SK-MEL-5 (cell line): ENCODE measurements at regions not wholly inside any gene's neighbourhood (a gene's known extent, or its start where the extent isn't known, plus 50 kb on each side); places are given as distances from the start of the nearest gene placed in this dataset.
A peak's percentile ranks its signal among the peaks of the same experiment; 100 is the strongest.
"Not testable (repeated sequence)": the region's sequence is repeated elsewhere in the genome, so short reads cannot be mapped to it uniquely, and the experiment has no call there.

Source experiments
- DNase-seq: peaks from one replicate; pipeline ENCODE4 v3.0.0-alpha.2; 2016; ENCODE audit warnings: low read depth, low spot score
- in situ Hi-C: cut with HindIII; loops from 2 replicates; pipeline ENCODE4 v1.10.0; 2016; ENCODE audit warnings: low sequenced_read_pairs, high pct_unique_total_duplicates, low pct_unique_long_range_greater_than_20kb

DNA sequence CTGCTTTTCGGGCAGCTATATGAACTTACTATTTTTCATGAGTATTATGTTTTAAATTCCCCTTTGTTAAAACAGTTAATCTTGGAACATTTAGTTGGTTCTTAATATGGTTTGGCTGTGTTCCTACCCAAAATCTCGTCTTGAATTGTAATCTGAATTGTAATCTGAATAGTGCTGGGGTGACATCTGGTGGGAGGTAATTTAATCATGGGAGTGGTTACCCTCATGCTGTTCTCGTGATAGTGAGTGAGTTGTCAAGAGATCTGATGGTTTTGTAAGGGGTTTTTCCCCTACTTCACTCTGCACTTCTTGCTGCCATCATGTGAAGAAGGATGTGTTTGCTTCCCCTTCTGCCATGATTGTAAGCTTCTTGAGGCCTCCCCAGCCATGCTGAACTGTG, 305.4 kb upstream of the MAP3K7 start:
- in situ Hi-C loops, result no loop called here

DNA sequence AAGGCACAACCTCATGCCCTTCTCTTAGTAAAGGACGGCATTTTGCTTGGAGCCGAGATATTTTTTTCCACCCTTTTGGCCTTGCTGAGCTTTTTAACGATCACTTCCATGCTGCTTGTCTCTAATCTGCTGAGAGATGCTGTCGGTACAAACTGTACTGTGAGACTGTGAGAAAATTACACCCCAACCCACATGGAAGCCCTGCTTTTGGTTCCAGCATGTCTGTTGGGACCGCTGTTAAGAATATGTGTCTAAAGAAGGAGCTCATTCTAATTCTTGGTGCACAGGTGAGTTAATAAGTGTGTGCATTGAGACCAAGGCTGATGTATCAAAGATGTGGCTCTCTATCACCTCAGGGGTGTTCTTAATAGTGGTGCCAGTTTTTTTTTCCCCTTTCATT, 304.5 kb upstream of the MAP3K7 start:
- no peak for DNase-seq
- in situ Hi-C loops, result no loop called here

More for the DNA sequence above, 305.4 kb upstream of the MAP3K7 start:
- DNase-seq, result peak; percentile 2

DNA sequence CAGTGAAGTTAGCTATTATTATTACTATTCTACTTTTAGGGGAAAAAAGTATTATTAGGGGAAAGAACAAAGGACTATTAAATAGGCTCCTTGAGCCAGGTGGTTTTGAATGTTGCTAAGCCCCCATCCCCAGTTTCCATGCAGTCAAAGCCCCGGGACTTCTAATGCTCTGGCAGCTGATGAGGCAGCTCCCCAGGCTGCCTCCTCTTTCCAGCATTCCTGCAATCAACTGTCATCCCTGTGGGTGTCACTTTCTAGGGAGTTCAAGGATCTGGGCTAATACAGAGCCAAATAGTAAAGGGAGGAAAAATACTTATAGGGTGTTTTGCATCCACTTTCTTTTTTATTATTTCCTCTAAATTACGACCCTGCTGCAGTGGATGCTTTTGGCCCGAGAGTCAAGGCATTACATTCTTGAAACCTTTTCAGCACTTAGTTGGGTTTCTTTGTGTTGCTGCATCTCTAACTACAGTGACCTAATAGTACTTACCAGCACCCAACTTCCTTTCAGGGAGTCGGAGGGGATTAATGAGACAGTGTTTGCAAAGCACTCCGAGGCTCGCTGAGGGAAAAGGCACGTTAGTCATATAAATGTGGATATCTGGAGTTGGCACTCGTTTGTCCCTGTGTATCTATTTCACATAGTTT, 303.9 kb upstream of the MAP3K7 start:
- no peak for DNase-seq
- in situ Hi-C loops, result no loop called here

DNA sequence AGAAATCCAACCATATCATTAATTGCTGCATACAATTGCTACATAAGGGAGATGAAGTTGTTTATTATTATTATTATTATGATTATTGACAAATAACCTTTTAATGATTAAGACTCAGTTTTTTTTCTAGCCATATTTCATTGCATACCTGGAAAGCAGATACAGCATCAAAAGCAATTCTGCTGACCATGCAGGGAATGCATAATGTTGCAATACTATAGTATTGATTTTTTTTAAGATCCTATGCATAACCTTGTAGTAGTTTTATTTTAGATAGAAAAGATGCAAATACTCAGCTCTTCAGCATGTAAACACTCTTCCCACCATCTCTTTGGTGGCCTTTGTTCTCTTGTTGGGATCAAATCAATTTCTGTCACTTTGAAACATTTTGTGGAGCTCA, 300.9 kb upstream of the MAP3K7 start:
- in situ Hi-C loops, result no loop called here
- DNase-seq, result no peak

DNA sequence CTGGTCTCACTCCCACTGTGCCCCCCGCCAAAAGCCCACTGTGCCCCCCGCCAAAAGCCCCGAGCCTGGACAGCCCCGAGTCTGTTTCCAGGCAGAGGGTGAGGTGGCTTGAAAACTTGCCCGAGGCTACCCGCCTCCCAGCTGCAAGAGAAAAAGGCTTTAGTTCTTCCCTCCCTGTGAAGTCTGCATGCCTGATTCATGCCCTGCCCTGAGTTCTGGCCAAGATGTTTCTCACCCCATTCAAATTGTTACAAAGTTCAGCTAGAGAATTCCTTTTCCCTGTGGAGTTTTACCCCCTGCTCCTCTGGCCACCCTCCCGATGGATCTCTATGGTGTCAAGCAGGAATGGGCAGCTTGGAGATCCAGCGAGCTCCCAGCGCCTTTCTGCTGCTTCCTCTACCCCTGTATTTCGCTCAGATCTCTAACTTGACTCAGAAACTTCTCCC, 298.8 kb upstream of the MAP3K7 start:
- peak; percentile 11 for DNase-seq
- in situ Hi-C loops, result no loop called here

DNA sequence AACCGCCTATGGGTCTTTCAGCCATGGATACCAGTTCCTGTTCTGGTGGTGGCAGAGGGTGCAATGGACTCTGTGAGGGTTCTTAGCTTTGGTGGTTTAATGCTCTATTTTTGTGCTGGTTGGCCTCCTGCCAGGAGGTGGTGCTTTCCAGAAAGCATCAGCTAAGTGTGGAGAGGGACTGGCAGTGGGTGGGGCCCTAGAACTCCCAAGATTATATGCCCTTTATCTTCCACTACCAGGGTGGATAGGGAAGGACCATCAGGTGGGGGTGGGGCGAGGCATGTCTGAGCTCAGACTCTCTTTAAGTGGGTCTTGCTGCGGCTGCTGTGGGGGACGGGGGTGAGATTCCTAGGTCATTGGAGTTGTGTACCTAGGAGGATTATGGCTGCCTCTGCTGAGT, 298.3 kb upstream of the MAP3K7 start:
- in situ Hi-C loops, DNase-seq: not testable (repeated sequence)

DNA sequence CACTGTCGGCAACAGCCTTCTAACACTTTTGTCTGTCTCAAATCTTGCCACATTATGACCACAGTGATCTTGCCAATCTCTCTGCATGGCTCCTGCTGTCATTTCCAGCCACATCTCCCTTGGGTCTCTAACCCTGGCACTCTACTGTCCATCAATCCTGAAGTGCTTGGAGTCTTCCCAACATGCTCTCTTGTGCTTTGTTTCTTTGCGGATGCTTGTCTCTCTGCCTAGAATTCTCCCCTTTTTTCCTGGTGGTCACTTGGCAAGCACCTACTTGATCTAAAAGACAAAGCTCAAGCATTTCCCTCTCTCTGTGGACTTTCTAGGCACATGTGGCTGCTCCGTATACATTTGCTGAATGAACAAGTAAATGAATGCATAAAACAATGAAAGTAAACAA, 290.7 kb upstream of the MAP3K7 start:
- no peak for DNase-seq
- in situ Hi-C loops, result no loop called here

DNA sequence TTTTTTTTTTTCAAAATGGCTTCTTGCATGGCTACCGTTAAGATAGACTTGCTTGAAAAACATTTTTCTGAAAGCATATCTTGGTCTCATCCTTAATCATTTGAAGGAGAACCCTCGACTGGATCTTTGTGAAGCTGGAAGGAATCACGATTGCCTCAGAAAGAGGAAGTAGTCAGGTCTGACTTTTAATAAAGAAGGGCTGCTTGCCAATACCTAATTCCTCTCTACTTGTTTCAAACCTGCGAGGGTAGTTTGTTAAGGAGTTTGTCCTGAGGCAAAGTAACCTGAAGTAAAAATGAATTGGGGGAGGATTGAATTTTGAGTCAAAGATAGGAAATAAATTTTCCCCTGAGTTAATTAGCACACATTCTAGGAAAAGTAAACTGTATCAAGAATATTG, 288.1 kb upstream of the MAP3K7 start:
- in situ Hi-C loops, result no loop called here

DNA sequence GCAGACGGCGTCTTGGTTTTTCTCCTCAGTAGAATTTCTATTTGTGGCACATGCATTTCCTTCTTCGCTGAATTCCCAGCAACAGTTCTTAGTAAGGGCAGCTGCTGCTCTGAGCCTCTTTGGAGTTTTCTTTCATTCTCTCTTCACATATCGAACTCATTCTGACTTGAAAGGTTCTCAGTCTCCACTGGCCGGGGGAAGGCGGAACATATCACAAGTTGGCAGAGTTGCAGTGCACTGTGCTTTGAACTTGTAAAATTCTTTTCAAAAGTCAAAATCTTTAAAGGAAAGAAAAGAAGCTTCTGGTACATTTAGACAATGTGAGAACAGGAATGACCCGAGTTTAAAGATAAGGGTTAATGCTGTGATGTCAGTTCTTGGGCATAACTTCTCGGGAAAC, 286.1 kb upstream of the MAP3K7 start:
- DNase-seq, result no peak
- in situ Hi-C loops, result no loop called here

More for the DNA sequence above, 288.1 kb upstream of the MAP3K7 start:
- no peak for DNase-seq

DNA sequence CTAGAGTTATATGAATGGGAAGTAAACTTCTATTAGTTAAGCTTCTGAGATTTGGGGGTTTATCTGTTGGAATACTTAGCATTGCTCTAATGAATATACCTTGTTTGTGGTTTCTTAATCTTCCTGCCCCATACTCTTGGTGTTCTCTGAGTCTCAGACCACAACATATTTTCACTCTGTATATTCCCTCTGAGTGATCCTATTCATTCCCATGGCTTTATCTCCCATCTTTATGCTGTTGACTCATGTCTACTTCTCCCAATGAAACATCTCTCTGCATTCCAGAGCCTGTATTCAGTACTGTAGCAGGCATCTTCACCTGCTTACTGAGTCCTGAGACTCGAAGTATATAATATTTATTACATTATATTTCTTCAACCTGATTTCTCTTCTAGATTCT, 283.7 kb upstream of the MAP3K7 start:
- in situ Hi-C loops, result no loop called here

DNA sequence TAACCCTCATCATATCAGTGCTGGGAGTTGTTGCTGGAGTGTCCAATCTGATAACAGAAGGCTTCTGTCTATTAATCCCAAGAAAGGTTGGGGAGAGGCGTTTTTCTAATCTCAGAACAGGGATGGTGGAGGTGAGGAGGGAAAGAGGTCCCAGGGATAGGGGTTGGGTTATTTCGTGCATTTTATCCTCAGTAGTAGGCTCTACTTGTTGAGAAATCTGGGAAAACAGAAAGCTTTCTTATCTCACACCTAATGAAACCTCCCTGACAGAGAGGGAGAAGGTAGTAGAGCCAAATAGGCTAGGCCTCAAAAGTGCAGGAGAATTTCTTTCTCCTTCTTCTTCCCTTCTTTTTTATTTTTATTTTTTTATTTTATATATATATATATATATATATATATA, 281.8 kb upstream of the MAP3K7 start:
- in situ Hi-C loops, result no loop called here
- no peak for DNase-seq

More for the DNA sequence above, 283.7 kb upstream of the MAP3K7 start:
- DNase-seq, result no peak

DNA sequence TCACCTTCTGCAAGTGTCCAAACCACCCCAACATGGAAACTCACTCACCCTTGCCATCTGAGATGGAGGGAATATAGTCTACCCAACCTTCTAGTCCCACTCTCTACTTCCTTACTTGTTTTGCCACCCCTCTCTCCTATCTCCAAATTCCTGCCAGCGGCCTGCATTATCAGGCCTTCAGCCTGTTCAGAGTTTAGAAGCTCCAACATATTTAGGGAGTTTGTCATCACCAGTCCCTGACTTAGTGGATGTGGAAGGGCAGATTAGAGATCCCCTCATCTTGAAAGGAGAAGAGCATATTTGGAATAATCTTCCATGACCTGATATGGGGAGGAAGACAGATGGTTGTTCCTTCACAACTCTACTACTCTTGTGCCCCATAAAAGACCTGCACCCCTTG, 281.4 kb upstream of the MAP3K7 start:
- in situ Hi-C loops, result no loop called here
- DNase-seq, result no peak

DNA sequence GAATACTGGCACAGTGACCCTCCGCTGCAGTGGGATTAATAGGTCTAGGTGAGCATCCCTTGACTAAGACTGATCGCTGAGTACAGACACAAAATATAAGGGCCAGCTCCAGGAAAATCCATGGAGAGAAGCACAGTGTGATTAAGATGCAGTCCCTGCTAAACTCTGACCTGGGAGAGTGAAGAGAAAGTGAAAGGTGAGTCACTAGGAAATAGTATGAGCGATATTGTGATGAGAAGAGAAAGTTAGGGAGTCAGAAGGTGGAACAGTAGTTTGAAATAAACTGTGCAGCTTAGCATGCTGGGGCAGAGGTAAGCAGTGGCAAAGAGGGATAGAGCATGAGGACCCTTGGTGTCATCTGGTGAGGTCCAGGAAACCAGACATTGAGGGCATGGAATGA, 278.6 kb upstream of the MAP3K7 start:
- in situ Hi-C loops, result no loop called here

DNA sequence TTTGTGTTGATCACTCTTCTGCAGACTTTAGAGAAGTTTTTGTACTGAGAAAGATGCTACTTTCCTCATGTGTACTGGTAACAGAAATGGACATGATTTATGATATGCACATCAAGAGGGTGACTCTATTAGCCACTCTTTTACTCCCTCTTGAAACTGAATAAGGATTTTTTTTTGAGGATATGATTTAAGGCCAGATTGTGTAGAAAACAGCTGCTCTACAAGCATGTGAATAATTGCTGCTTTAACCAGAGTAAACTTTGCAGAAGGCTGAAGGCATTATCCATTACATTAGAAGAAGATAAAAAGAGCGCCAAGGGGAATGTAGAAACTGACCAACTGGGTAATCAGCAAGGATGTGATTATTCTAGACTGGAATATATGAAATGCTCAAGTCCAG, 276.2 kb upstream of the MAP3K7 start:
- in situ Hi-C loops, result no loop called here

More for the DNA sequence above, 278.6 kb upstream of the MAP3K7 start:
- DNase-seq, result no peak

DNA sequence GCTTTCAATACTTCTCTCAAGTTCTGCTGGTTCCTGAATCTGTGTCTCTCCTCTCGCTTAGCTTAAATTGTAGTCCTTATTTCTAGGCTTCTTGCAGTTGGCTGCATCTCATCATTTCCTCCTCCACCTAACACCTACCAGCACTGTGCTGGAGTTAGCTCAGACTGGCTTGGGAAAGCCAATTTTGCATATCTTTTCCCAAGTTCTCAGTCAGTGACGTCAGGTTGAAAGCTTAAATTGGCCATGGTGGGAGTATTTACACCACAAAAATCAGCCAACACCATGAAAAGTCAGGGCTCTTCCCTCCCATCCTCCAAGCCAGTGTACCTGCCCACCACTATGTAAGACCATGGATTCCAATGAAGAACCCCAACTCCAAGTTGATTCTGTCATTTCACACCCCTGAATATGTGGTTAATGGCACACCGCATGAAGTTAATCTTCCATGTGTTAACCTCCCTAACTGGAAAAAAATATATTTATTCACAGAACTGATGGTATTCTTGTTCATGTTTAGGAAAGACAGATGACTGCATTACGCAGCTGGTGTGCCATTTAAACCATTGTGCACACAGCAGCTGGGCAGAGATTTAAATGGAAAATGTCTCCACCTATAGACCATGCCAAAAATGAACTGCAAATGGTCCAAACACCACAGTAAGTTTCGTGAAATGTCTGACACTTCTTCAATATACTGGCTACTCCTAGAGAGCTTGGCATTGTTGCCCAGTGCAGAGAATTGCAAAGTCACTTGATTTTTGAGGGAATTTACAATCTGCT, 274.1 kb upstream of the MAP3K7 start:
- DNase-seq, result peak; percentile 46
- in situ Hi-C loops, result no loop called here

More for the DNA sequence above, 276.2 kb upstream of the MAP3K7 start:
- DNase-seq, result no peak

DNA sequence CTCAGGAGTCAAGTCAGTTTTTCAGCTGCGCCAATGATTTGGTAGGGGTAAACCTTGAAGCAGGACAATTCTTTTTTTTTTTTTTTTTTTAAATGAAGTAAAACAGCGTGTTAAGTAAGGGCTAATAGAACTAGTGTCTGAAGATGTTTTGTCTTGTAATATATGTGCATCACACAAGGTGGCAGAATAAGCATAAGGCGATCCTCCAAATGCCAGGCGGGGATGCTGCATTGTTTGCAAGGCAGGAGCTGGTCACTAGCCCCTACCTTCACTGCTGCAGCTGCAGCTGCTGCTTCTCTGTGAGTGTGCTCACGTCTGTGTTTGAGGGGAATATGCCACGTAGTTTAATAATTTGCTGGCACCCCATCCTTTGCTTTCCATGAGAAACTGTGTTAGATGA, 272.7 kb upstream of the MAP3K7 start:
- DNase-seq, result peak; percentile 20
- in situ Hi-C loops, result no loop called here

DNA sequence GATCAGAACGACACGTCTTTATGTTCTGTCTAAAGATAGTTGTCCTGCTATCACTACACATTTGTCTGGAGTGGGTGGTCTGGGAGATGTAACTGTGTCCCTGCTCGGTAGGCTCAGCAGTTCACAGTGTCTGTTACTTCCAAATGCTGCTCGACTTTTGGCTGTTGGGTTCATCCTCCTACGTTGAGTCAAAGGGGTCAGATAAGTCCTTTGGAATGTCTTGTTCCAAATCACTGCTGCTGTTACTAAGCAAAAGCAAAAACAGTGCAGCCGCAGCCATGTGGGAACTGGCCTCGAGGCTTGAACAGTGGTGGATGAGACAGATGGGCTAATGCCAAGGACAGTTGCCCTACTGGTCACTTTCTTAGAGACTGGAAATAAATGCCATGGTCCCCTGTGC, 272.2 kb upstream of the MAP3K7 start:
- in situ Hi-C loops, result no loop called here
- DNase-seq, result no peak

DNA sequence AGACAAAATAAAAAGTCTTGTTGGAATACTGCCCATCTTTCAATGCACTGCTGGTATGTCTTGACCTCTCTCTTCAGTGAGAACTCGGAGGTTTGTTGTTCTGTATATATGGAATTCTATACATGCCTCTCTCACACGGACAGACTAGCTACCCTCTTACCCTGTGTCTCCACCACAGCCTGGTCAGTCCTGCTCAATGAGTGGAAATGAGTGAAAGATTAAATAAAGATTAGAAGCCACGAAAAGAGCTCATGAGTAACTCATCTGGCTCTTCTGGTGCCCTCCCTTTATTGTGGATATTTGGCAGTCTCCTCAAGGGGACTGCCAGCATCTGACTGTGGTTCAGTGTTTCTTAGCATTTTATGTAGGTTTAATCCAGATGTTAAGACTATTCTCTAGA, 262.8 kb upstream of the MAP3K7 start:
- DNase-seq, result no peak
- in situ Hi-C loops, result no loop called here

DNA sequence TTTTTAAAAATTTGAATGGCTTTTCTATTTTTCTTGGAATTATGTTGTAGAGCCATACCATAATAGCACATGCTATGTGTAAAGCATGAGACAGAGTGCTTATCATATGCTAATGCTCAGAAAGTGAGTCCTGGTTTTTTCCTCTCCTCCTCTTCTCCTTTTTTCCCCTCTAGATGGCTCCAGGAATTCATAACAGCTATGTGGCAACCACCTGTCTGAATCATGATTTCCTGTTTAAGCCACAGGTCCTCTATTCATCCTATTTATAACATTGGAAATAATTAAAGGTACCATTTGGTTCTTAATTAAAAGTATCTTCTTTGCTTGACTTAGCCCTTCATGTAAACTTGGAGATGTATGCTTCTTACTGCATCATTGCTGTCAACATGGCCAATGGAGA, 260.0 kb upstream of the MAP3K7 start:
- in situ Hi-C loops, result no loop called here
- DNase-seq, result no peak
